Epithelial cell of proximal tubule (primary cell): ENCODE measurements at regions not wholly inside any gene's neighbourhood (a gene's known extent, or its start where the extent isn't known, plus 50 kb on each side); places are given as distances from the start of the nearest gene placed in this dataset.

Experiments
- DNase-seq: peaks from one replicate; pipeline ENCODE4 v3.0.0-alpha.2; 2011; ENCODE audit warnings: low read depth
- H3K4me3 ChIP-seq: 2 replicates; pipeline ENCODE4 v1.5.1; 2011; ENCODE audit warnings: low read depth, mild to moderate bottlenecking, low read length
- CTCF ChIP-seq: conservative IDR thresholded peaks from 2 replicates; pipeline ENCODE4 v1.5.1; 2012; ENCODE audit warnings: low read depth, mild to moderate bottlenecking, low read length

GRCh38 chr6:102619585-102619984, 1226.1 kb downstream of the GRIK2 start:
- H3K4me3 ChIP-seq, result no peak overlapping the region
- TF ChIP-seq CTCF, result peak; percentile 44
- DNase-seq, result no peak

GRCh38 chr6:102582569-102582968, 1189.1 kb downstream of the GRIK2 start:
- no peak overlapping the region for H3K4me3 ChIP-seq
- no peak for TF ChIP-seq CTCF
- DNase-seq, result no peak

GRCh38 chr6:102581378-102582124, 1188.0 kb downstream of the GRIK2 start:
- DNase-seq, result no peak
- no peak overlapping the region for H3K4me3 ChIP-seq
- TF ChIP-seq CTCF, result no peak

- no peak for DNase-seq
- TF ChIP-seq CTCF, result no peak
- no peak overlapping the region for H3K4me3 ChIP-seq
Measured at GRCh38 chr6:102571236-102571908, 1177.9 kb downstream of the GRIK2 start.

GRCh38 chr6:102562713-102563112, 1169.2 kb downstream of the GRIK2 start:
- no peak overlapping the region for H3K4me3 ChIP-seq
- DNase-seq, result no peak
- TF ChIP-seq CTCF, result no peak

GRCh38 chr6:102553214-102553613, 1159.7 kb downstream of the GRIK2 start:
- DNase-seq, result no peak
- TF ChIP-seq CTCF, result no peak
- H3K4me3 ChIP-seq, result no peak overlapping the region
